ENCODE measurements at regions not wholly inside any gene's neighbourhood (a gene's known extent, or its start where the extent isn't known, plus 50 kb on each side); places are given as distances from the start of the nearest gene placed in this dataset.

DNA sequence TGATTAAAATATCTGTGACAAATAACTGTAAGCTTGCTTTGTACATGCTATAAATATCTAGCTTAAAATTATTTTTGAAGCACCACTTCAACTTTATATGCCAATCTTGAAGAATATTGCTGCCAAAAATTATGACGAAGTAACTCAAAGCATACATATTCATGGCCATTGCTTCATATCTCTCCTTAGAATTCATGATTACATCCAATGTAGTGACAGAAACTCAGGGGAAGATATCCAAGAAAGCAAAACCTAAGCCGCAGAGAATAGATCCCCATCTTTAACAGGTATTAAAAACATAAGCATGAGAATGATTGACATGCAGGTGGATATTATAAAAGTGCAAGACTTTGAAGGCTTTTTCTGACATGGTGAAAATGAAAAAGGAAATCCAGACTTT, 100.8 kb upstream of the PLPPR1 start:
- DNase-seq, result no peak
- intact Hi-C loops (cut with DNase I), result no loop called here

- DNase-seq, result no peak
- intact Hi-C loops (cut with DNase I), result no loop called here
These were observed 94.9 kb upstream of the PLPPR1 start for GRCh38 chr9:100933656-100934055.

GRCh38 chr9:100937382-100937781, 91.1 kb upstream of the PLPPR1 start:
- no peak for DNase-seq
- intact Hi-C loops (cut with DNase I), result no loop called here

- intact Hi-C loops (cut with DNase I), result no loop called here
- DNase-seq, result no peak
These were observed 90.0 kb upstream of the PLPPR1 start for GRCh38 chr9:100938507-100938906.

DNA sequence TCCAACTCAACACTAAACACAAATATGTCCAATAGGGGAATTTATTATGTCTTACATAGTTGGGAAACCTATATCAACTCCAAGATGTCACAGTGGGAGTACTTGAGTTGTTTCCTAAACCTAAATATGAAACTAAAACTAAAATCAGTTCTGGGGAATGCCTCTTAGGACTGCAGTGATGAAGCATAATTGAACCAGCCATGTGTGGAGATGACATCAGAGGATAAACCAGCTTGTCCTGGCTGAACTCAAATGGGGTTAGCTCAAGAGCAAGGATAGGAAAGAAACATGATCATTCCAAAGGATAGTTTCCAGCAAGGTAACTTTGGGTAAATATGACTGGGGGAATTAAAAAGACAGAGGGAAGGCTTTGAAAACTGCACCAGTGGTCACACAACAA, 88.9 kb upstream of the PLPPR1 start:
- intact Hi-C loops (cut with DNase I), result no loop called here
- no peak for DNase-seq

- no peak for DNase-seq
- intact Hi-C loops (cut with DNase I), result no loop called here
These were observed 69.3 kb upstream of the PLPPR1 start for GRCh38 chr9:100959226-100959625.

All from posterior cingulate gyrus (tissue), 11 donors.